ENCODE measurements at regions not wholly inside any gene's neighbourhood (a gene's known extent, or its start where the extent isn't known, plus 50 kb on each side); places are given as distances from the start of the nearest gene placed in this dataset.

DNA sequence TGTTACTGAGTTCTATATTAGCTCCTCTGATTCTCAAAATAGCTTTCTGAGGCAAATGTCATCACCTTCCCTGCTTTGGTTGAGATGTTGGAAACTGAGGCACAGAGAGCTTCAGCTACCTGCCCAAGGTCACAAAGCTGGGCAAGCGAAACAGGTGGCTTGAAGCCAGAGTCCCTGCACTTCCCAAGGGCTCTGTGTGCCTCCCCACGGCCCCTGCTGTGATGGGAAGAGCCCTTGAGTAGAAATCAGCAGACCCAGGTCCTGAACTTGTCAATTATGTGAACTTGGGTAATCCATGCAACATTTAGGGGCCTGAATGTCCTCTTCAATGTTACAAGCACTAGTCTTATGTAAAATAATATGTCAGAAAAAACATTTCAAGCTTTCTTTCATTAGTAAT, 327.3 kb upstream of the PODXL start:
- H3K4me3 ChIP-seq (ENCODE audit: low read length) = no peak overlapping the region
- TF ChIP-seq CTCF (IDR thresholded peaks at IDR 0.05) = no peak
- no peaks in the 10 kb centered on the region for H3K4me1 Mint-ChIP-seq
- peaks cover 4% of the 10 kb centered on the region for H3K9me3 ChIP-seq (ENCODE audit: control insufficient read depth, insufficient read depth, low read length)
- no peak overlapping the region for H3K27ac Mint-ChIP-seq
- intact Hi-C loops (cut with micrococcal nuclease) = no loop called here
- DNase-seq = no peak
- H3K4me3 Mint-ChIP-seq = no peak overlapping the region
- H3K27me3 Mint-ChIP-seq (ENCODE audit: low read depth in 2 of 2) = peaks cover 14 to 18% of the 10 kb centered on the region in 2 donors
- no peak for ATAC-seq
- H3K36me3 Mint-ChIP-seq = peaks cover 13% of the 10 kb centered on the region
- WGBS (ENCODE audit: insufficient coverage) = 84% methylated on average over 2 of the region's 2 CpGs
- no peaks in the 10 kb centered on the region for H3K4me1 ChIP-seq (ENCODE audit: control insufficient read depth, insufficient read depth, low read length)
- peaks cover 3 to 9% of the 10 kb centered on the region in 2 donors for H3K9me3 Mint-ChIP-seq
- H3K27me3 ChIP-seq (ENCODE audit: control insufficient read depth, insufficient read depth, low read length) = no peaks in the 10 kb centered on the region
- no peaks in the 10 kb centered on the region for H3K36me3 ChIP-seq (ENCODE audit: control insufficient read depth, insufficient read depth, low read length)
- no peak overlapping the region for H3K27ac ChIP-seq (ENCODE audit: low read length)

- Histone ChIP-seq H3K9me3 (ENCODE audit: control insufficient read depth, insufficient read depth, low read length) (peaks cover 4% of the 10 kb centered on the region), H3K36me3 (ENCODE audit: control insufficient read depth, insufficient read depth, low read length) (no peaks in the 10 kb centered on the region), H3K27ac (ENCODE audit: low read length) (no peak overlapping the region), H3K27me3 (ENCODE audit: control insufficient read depth, insufficient read depth, low read length) (no peaks in the 10 kb centered on the region), H3K4me3 (ENCODE audit: low read length) (no peak overlapping the region), H3K4me1 (ENCODE audit: control insufficient read depth, insufficient read depth, low read length) (no peaks in the 10 kb centered on the region)
- H3K27me3 Mint-ChIP-seq (ENCODE audit: low read depth in 2 of 2) = peaks cover 14 to 18% of the 10 kb centered on the region in 2 donors
- H3K4me1 Mint-ChIP-seq = no peaks in the 10 kb centered on the region
- no peak for ATAC-seq
- H3K36me3 Mint-ChIP-seq = peaks cover 13% of the 10 kb centered on the region
- no peak overlapping the region for H3K4me3 Mint-ChIP-seq
- no peak for DNase-seq
- no peak overlapping the region for H3K27ac Mint-ChIP-seq
- peaks cover 3 to 9% of the 10 kb centered on the region in 2 donors for H3K9me3 Mint-ChIP-seq
- no peak for TF ChIP-seq CTCF (IDR thresholded peaks at IDR 0.05)
- intact Hi-C loops (cut with micrococcal nuclease) = no loop called here
- WGBS (ENCODE audit: insufficient coverage) = 84% methylated on average over 7 of the region's 8 CpGs
These were observed 326.8 kb upstream of the PODXL start for GRCh38 chr7:131883196-131883595.

DNA sequence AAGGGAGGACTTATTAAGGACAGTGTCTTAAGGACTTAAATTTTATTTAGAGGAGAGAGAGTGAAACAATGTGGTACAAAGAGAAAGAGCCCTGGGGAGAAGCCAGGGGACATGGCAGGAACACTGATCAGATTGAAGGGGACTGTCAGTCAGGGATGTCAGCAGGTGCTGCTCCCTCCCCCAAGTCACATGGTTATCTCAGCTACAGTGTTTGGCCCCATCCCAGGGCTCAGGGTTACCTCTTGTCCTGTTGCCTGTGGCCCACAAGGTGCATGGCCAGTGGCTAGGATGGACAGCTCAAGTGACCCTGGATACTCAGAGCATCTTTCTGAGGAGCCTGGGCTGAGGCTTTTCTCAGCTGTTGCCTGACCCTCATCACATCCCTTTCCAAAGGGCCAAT, 325.9 kb upstream of the PODXL start:
- TF ChIP-seq CTCF (IDR thresholded peaks at IDR 0.05) = no peak
- Histone ChIP-seq H3K27me3 (ENCODE audit: control insufficient read depth, insufficient read depth, low read length) (no peaks in the 10 kb centered on the region), H3K4me3 (ENCODE audit: low read length) (no peak overlapping the region), H3K27ac (ENCODE audit: low read length) (no peak overlapping the region), H3K36me3 (ENCODE audit: control insufficient read depth, insufficient read depth, low read length) (no peaks in the 10 kb centered on the region), H3K9me3 (ENCODE audit: control insufficient read depth, insufficient read depth, low read length) (peaks cover 4% of the 10 kb centered on the region), H3K4me1 (ENCODE audit: control insufficient read depth, insufficient read depth, low read length) (no peaks in the 10 kb centered on the region)
- H3K4me1 Mint-ChIP-seq = no peaks in the 10 kb centered on the region
- no peak overlapping the region for H3K27ac Mint-ChIP-seq
- ATAC-seq = no peak
- DNase-seq = no peak
- peaks cover 13% of the 10 kb centered on the region for H3K36me3 Mint-ChIP-seq
- intact Hi-C loops (cut with micrococcal nuclease) = no loop called here
- peaks cover 14 to 18% of the 10 kb centered on the region in 2 donors for H3K27me3 Mint-ChIP-seq (ENCODE audit: low read depth in 2 of 2)
- peaks cover 3 to 9% of the 10 kb centered on the region in 2 donors for H3K9me3 Mint-ChIP-seq
- no peak overlapping the region for H3K4me3 Mint-ChIP-seq

- intact Hi-C loops (cut with micrococcal nuclease) = no loop called here
- Histone ChIP-seq H3K36me3 (ENCODE audit: control insufficient read depth, insufficient read depth, low read length) (no peaks in the 10 kb centered on the region), H3K27me3 (ENCODE audit: control insufficient read depth, insufficient read depth, low read length) (no peaks in the 10 kb centered on the region), H3K27ac (ENCODE audit: low read length) (no peak overlapping the region), H3K4me1 (ENCODE audit: control insufficient read depth, insufficient read depth, low read length) (no peaks in the 10 kb centered on the region), H3K9me3 (ENCODE audit: control insufficient read depth, insufficient read depth, low read length) (no peaks in the 10 kb centered on the region), H3K4me3 (ENCODE audit: low read length) (no peak overlapping the region)
- Mint-ChIP-seq H3K36me3 (no peaks in the 10 kb centered on the region), H3K4me3 (no peak overlapping the region), H3K27me3 (ENCODE audit: low read depth in 2 of 2) (peaks cover 8 to 12% of the 10 kb centered on the region in 2 donors), H3K27ac (no peak overlapping the region), H3K9me3 (no peaks in the 10 kb centered on the region), H3K4me1 (no peaks in the 10 kb centered on the region)
- WGBS (ENCODE audit: insufficient coverage) = 90% methylated on average over 2 of the region's 2 CpGs
- TF ChIP-seq CTCF (IDR thresholded peaks at IDR 0.05) = no peak
- no peak for DNase-seq
- no peak for ATAC-seq
These were observed 323.6 kb upstream of the PODXL start for GRCh38 chr7:131880078-131880477.
